Neural crest cell (in vitro differentiated cells): ENCODE measurements at regions not wholly inside any gene's neighbourhood (a gene's known extent, or its start where the extent isn't known, plus 50 kb on each side); places are given as distances from the start of the nearest gene placed in this dataset.

Experiments used
- DNase-seq: peaks from one replicate; pipeline ENCODE4 v3.0.0; 2021; ENCODE audit warnings: low read depth, mixed read lengths, low spot score
- H3K27ac Mint-ChIP-seq: one replicate; pipeline ENCODE4 v1.8.0; 2021; ENCODE audit warnings: mild to moderate bottlenecking, mixed read lengths; ENCODE audit not compliant: unreplicated experiment
- H3K27me3 Mint-ChIP-seq: 2 replicates; pipeline ENCODE4 v1.8.0; 2021; ENCODE audit warnings: low read depth, mild to moderate bottlenecking, mixed read lengths
- H3K36me3 Mint-ChIP-seq: 2 replicates; pipeline ENCODE4 v1.8.0; 2021; ENCODE audit warnings: low read depth, mild to moderate bottlenecking, mixed read lengths
- H3K4me1 Mint-ChIP-seq: 2 replicates; pipeline ENCODE4 v1.8.0; 2021; ENCODE audit warnings: mixed read lengths
- H3K4me3 Mint-ChIP-seq: one replicate; pipeline ENCODE4 v1.8.0; 2021; ENCODE audit warnings: mild to moderate bottlenecking, mixed read lengths
- H3K9me3 Mint-ChIP-seq: 2 replicates; pipeline ENCODE4 v1.8.0; 2021; ENCODE audit warnings: mixed read lengths
- TF ChIP-seq, protein P1 (sequence below): fragments of 200-600 bp; sonication (generic); conservative IDR thresholded peaks from 2 replicates; pipeline ENCODE4 v1.5.0; 2021; ENCODE audit warnings: antibody characterized with exemption, mild to moderate bottlenecking

DNA sequence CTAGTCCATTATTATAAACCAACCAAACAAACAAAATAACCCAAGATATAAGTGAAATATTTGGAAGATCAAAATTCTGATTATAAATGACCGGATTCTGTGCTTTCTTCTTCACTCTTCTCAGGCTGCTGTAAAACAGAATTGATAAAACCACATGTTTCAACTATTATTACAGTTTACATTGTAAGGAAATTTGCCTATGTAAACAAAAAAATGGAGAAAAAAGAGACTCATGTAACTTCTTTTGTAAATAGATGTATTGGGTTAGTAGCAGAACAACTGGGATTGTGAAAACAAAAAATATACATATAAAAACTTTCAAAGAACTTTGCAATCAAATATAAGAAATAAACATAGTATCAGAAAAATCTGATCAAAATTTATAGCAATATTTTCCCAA, 295.2 kb upstream of the CCDC179 start:
- H3K4me3 Mint-ChIP-seq, result no peak overlapping the region

DNA sequence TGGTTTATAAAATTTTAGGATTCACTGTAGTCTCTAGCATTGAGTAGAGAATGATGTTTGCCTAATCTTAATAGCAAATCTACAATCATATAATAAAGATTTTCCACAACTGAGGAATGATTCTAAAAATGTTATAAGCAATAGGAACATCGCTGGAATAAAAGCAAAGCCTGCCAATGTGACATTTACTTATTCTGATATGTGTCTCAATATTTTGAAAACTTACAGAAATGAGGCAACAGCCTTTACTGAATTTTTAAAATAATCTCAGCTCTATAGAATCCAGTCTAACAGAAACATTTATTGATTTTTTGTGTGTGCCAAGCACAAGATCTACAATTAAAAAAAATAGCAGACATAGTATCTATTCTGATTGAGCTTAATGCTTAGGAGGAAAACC, 303.7 kb upstream of the CCDC179 start:
- Mint-ChIP-seq H3K4me1 (no peaks in the 10 kb centered on the region), H3K4me3 (no peak overlapping the region), H3K9me3 (no peaks in the 10 kb centered on the region), H3K36me3 (no peaks in the 10 kb centered on the region), H3K27me3 (no peaks in the 10 kb centered on the region), H3K27ac (no peak overlapping the region)
- DNase-seq, result no peak
- TF ChIP-seq, protein P1, sequence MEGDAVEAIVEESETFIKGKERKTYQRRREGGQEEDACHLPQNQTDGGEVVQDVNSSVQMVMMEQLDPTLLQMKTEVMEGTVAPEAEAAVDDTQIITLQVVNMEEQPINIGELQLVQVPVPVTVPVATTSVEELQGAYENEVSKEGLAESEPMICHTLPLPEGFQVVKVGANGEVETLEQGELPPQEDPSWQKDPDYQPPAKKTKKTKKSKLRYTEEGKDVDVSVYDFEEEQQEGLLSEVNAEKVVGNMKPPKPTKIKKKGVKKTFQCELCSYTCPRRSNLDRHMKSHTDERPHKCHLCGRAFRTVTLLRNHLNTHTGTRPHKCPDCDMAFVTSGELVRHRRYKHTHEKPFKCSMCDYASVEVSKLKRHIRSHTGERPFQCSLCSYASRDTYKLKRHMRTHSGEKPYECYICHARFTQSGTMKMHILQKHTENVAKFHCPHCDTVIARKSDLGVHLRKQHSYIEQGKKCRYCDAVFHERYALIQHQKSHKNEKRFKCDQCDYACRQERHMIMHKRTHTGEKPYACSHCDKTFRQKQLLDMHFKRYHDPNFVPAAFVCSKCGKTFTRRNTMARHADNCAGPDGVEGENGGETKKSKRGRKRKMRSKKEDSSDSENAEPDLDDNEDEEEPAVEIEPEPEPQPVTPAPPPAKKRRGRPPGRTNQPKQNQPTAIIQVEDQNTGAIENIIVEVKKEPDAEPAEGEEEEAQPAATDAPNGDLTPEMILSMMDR, result no peak

More for the DNA sequence above, 295.2 kb upstream of the CCDC179 start:
- H3K36me3 Mint-ChIP-seq, result no peaks in the 10 kb centered on the region
- H3K27ac Mint-ChIP-seq, result no peak overlapping the region
- no peaks in the 10 kb centered on the region for H3K9me3 Mint-ChIP-seq
- DNase-seq, result no peak
- no peaks in the 10 kb centered on the region for H3K4me1 Mint-ChIP-seq
- no peaks in the 10 kb centered on the region for H3K27me3 Mint-ChIP-seq
- TF ChIP-seq, protein P1, result no peak

DNA sequence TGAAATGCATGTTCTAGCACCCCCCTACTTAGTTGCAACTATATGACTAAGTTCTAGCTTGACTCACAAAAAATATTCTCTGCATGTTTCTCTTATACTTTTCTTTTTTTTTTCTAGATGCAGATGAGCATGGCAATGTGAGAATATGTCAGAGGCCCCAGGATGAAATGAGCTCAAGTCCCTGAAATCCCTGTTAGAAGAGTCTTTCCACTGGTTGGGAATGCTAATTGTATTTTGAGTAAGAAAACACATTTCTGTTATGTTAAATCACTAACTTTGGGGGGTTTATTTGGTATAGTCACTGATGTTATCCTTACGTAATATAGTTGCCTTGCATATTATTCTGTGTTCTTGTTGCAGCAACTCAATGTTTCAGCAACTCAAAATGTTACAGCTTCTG, 306.1 kb upstream of the CCDC179 start:
- Mint-ChIP-seq H3K4me1 (no peaks in the 10 kb centered on the region), H3K4me3 (no peak overlapping the region), H3K27ac (no peak overlapping the region), H3K27me3 (peaks cover 3% of the 10 kb centered on the region), H3K9me3 (no peaks in the 10 kb centered on the region), H3K36me3 (no peaks in the 10 kb centered on the region)
- no peak for DNase-seq
- TF ChIP-seq, protein P1, result no peak

GRCh38 chr11:23179609-23180008, 319.3 kb upstream of the CCDC179 start:
- TF ChIP-seq, protein P1, result no peak
- DNase-seq, result no peak
- Mint-ChIP-seq H3K27me3 (no peaks in the 10 kb centered on the region), H3K4me1 (no peaks in the 10 kb centered on the region), H3K27ac (no peak overlapping the region), H3K9me3 (peaks cover 3% of the 10 kb centered on the region), H3K36me3 (no peaks in the 10 kb centered on the region), H3K4me3 (no peak overlapping the region)

GRCh38 chr11:23181022-23181807, 320.9 kb upstream of the CCDC179 start:
- Mint-ChIP-seq H3K36me3 (no peaks in the 10 kb centered on the region), H3K4me1 (no peaks in the 10 kb centered on the region), H3K27ac (no peak overlapping the region), H3K27me3 (no peaks in the 10 kb centered on the region), H3K4me3 (no peak overlapping the region), H3K9me3 (no peaks in the 10 kb centered on the region)
- no peak for DNase-seq
- TF ChIP-seq, protein P1, result no peak
